IMR-90 (cell line): ENCODE measurements at regions not wholly inside any gene's neighbourhood (a gene's known extent, or its start where the extent isn't known, plus 50 kb on each side); places are given as distances from the start of the nearest gene placed in this dataset.
A peak's percentile ranks its signal among the peaks of the same experiment; 100 is the strongest.

Source experiments
- ATAC-seq: fragments of 200-7000 bp; cut with Tn5 transposase; 2 replicates; pipeline ENCODE4 v1.9.1; 2020; ENCODE audit warnings: low read depth, mild to moderate bottlenecking, moderate library complexity
- BruUV-seq: library from RNA; stranded (reverse); fragments of 400-500 nt; replicated peaks from 2 replicates; lab custom pipeline; 2021; lab: Mats Ljungman, UMichigan
- CTCF ChIA-PET: fragments of 300-600 bp; formaldehyde crosslinking; extraction: SDS; loops from one replicate; lab custom pipeline; 2021; ENCODE audit warnings: antibody characterized with exemption; lab: Yijun Ruan, JAX
- POLR2A ChIA-PET: fragments of 300-600 bp; sonication (Branson Sonifier 250); formaldehyde crosslinking; loops from one replicate; lab custom pipeline; 2022; ENCODE audit warnings: antibody characterized with exemption; ENCODE audit not compliant: unreplicated experiment; lab: Charles Lee
- DNase-seq: peaks from one replicate; pipeline ENCODE4 v3.0.0; 2013
- H2AFZ ChIP-seq: replicated peaks from 2 replicates; pipeline ENCODE3; 2013; ENCODE audit warnings: low read length, mild to moderate bottlenecking; ENCODE audit not compliant: poor library complexity
- H2AK5ac ChIP-seq: 2 replicates; pipeline ENCODE4 v1.6.1; 2013; ENCODE audit warnings: low read depth, low read length, inconsistent platforms
- H2AK9ac ChIP-seq: replicated peaks from 2 replicates; pipeline ENCODE3; 2013; ENCODE audit warnings: mild to moderate bottlenecking, low read depth, low read length, moderate library complexity; ENCODE audit not compliant: poor library complexity
- H2BK120ac ChIP-seq: 2 replicates; pipeline ENCODE4 v1.6.1; 2013; ENCODE audit warnings: low read depth, low read length, inconsistent platforms
- H2BK15ac ChIP-seq: 3 replicates; pipeline ENCODE4 v1.6.1; 2013; ENCODE audit warnings: low read depth, low read length, inconsistent platforms
- H2BK20ac ChIP-seq: 2 replicates; pipeline ENCODE4 v1.6.1; 2013; ENCODE audit warnings: low read depth, mild to moderate bottlenecking, inconsistent platforms, low read length, moderate library complexity
- H2BK5ac ChIP-seq: 2 replicates; pipeline ENCODE4 v1.6.1; 2013; ENCODE audit warnings: mild to moderate bottlenecking, low read depth, low read length, inconsistent platforms; ENCODE audit not compliant: poor library complexity, severe bottlenecking
- H3K14ac ChIP-seq: replicated peaks from 2 replicates; pipeline ENCODE4 v1.6.1; 2013; ENCODE audit warnings: low read depth, low read length, inconsistent platforms
- H3K18ac ChIP-seq: 2 replicates; pipeline ENCODE4 v1.6.1; 2013; ENCODE audit warnings: low read depth, low read length, control low read depth
- H3K23ac ChIP-seq: 2 replicates; pipeline ENCODE4 v1.6.1; 2013; ENCODE audit warnings: low read depth, low read length, inconsistent platforms
- H3K27ac ChIP-seq: 2 replicates; pipeline ENCODE4 v1.5.1; 2013; ENCODE audit warnings: mild to moderate bottlenecking, control low read depth, low read length; ENCODE audit not compliant: insufficient read depth
- H3K27me3 ChIP-seq: 2 replicates; pipeline ENCODE4 v1.6.1; 2013; ENCODE audit warnings: low read length; ENCODE audit not compliant: control insufficient read depth, insufficient read depth
- H3K36me3 ChIP-seq: 2 replicates; pipeline ENCODE4 v1.6.1; 2013; ENCODE audit warnings: low read length, mixed read lengths; ENCODE audit not compliant: control insufficient read depth, insufficient read depth
- H3K4ac ChIP-seq: 2 replicates; pipeline ENCODE4 v1.6.1; 2013; ENCODE audit warnings: low read depth, low read length, inconsistent platforms
- H3K4me1 ChIP-seq: 2 replicates; pipeline ENCODE4 v1.6.1; 2013; ENCODE audit warnings: low read length, mixed read lengths; ENCODE audit not compliant: control insufficient read depth, insufficient read depth
- H3K4me2 ChIP-seq: 2 replicates; pipeline ENCODE4 v1.6.1; 2013; ENCODE audit warnings: low read depth, mild to moderate bottlenecking, control low read depth, low read length, moderate library complexity
- H3K4me3 ChIP-seq: 2 replicates; pipeline ENCODE4 v1.5.1; 2013; ENCODE audit warnings: low read depth, mild to moderate bottlenecking, control low read depth, low read length, moderate library complexity; ENCODE audit not compliant: insufficient read depth
- H3K56ac ChIP-seq: 2 replicates; pipeline ENCODE4 v1.6.1; 2013; ENCODE audit warnings: low read length, inconsistent platforms; ENCODE audit not compliant: insufficient read depth; ENCODE audit errors: extremely low read depth
- H3K79me1 ChIP-seq, 2 experiments: 2 replicates each; pipeline ENCODE4 v1.6.1; 2013; ENCODE audit warnings: low read length in 2 of 2, inconsistent platforms in 1 of 2, low read depth in 1 of 2
- H3K9ac ChIP-seq: 2 replicates; pipeline ENCODE4 v1.6.1; 2013; ENCODE audit warnings: low read depth, low read length, control low read depth
- H3K9me1 ChIP-seq: 2 replicates; pipeline ENCODE4 v1.6.1; 2013; ENCODE audit warnings: low read length, inconsistent platforms; ENCODE audit not compliant: insufficient read depth
- H3K9me3 ChIP-seq: 2 replicates; pipeline ENCODE4 v1.6.1; 2013; ENCODE audit warnings: low read length; ENCODE audit not compliant: control insufficient read depth, insufficient read depth
- H4K20me1 ChIP-seq: 2 replicates; pipeline ENCODE4 v1.6.1; 2013; ENCODE audit warnings: low read length, inconsistent platforms; ENCODE audit not compliant: insufficient read depth
- H4K5ac ChIP-seq: 2 replicates; pipeline ENCODE4 v1.6.1; 2013; ENCODE audit warnings: mild to moderate bottlenecking, low read depth, low read length, control low read depth
- H4K8ac ChIP-seq, 2 experiments: 2 replicates each; pipeline ENCODE4 v1.6.1; 2013; ENCODE audit warnings: low read depth in 2 of 2, low read length in 2 of 2, control low read depth in 1 of 2, inconsistent platforms in 1 of 2
- H4K91ac ChIP-seq: 2 replicates; pipeline ENCODE4 v1.6.1; 2013; ENCODE audit warnings: low read depth, low read length, inconsistent platforms; ENCODE audit not compliant: insufficient read depth
- CEBPB ChIP-seq: IDR thresholded peaks from 2 replicates; pipeline ENCODE4 v1.6.1; 2012; ENCODE audit warnings: low read depth, low read length, improper control_type of control experiment
- CHD1 ChIP-seq: IDR thresholded peaks from 2 replicates; pipeline ENCODE4 v1.6.1; 2012; ENCODE audit warnings: low read depth, low read length, improper control_type of control experiment
- CTCF ChIP-seq: conservative IDR thresholded peaks from 2 replicates; pipeline ENCODE4 v1.5.1; 2012; ENCODE audit warnings: mild to moderate bottlenecking, low read depth, low read length, improper control_type of control experiment
- ELK1 ChIP-seq: fragments of 150-350 bp; IDR thresholded peaks from 2 replicates; pipeline ENCODE4 v1.6.1; 2016; ENCODE audit warnings: low read depth, mild to moderate bottlenecking, low read length, moderate library complexity, borderline replicate concordance
- FOS ChIP-seq: fragments of 150-350 bp; IDR thresholded peaks from 2 replicates; pipeline ENCODE4 v1.6.1; 2016; ENCODE audit warnings: low read depth, low read length
- MAFK ChIP-seq: IDR thresholded peaks from 2 replicates; pipeline ENCODE4 v1.6.1; 2012; ENCODE audit warnings: low read depth, low read length, improper control_type of control experiment
- MAZ ChIP-seq: IDR thresholded peaks from 2 replicates; pipeline ENCODE4 v1.6.1; 2012; ENCODE audit warnings: low read depth, mild to moderate bottlenecking, low read length, improper control_type of control experiment, moderate library complexity, borderline replicate concordance
- MXI1 ChIP-seq: IDR thresholded peaks from 2 replicates; pipeline ENCODE4 v1.6.1; 2012; ENCODE audit warnings: low read depth, mild to moderate bottlenecking, low read length, moderate library complexity, borderline replicate concordance
- POLR2A ChIP-seq: IDR thresholded peaks from 2 replicates; pipeline ENCODE4 v1.6.1; 2012; ENCODE audit warnings: mild to moderate bottlenecking, low read depth, low read length
- RCOR1 ChIP-seq: IDR thresholded peaks from 2 replicates; pipeline ENCODE4 v1.6.1; 2012; ENCODE audit warnings: mild to moderate bottlenecking, low read length, improper control_type of control experiment; ENCODE audit not compliant: insufficient replicate concordance
- RFX5 ChIP-seq: IDR thresholded peaks from 2 replicates; pipeline ENCODE4 v1.8.0; 2012; ENCODE audit warnings: low read depth, mild to moderate bottlenecking, low read length, moderate library complexity
- SMC3 ChIP-seq: fragments of 150-350 bp; IDR thresholded peaks from 2 replicates; pipeline ENCODE4 v1.6.1; 2016; ENCODE audit warnings: low read depth, mild to moderate bottlenecking, antibody characterized with exemption, low read length, moderate library complexity
- USF2 ChIP-seq: fragments of 150-350 bp; IDR thresholded peaks from 2 replicates; pipeline ENCODE4 v1.6.1; 2017; ENCODE audit warnings: mild to moderate bottlenecking, antibody characterized with exemption, low read length, low read depth
- WGBS, 2 experiments: methylation state at CpG; one replicate each; pipeline versions ENCODE4 v1.1.5 to v1.1.7; 2013; ENCODE audit warnings: missing lambda C conversion rate in 2 of 2; ENCODE audit not compliant: insufficient read length in 1 of 2; ENCODE audit errors: extremely low coverage in 2 of 2; 5-methylcytosine and 5-hydroxymethylcytosine counted together
- dilution Hi-C: fragments of 300-500 bp; cut with HindIII; formaldehyde crosslinking; loops from one replicate; pipeline ENCODE4 v1.14.3; 2018; ENCODE audit warnings: low sequenced_read_pairs; ENCODE audit not compliant: unreplicated experiment
- in situ Hi-C: fragments of 300-500 bp; cut with MboI; formaldehyde crosslinking; loops from 3 replicates; pipeline ENCODE4 v1.14.3; 2019; ENCODE audit warnings: low sequenced_read_pairs, inconsistent platforms, mixed read lengths
- intact Hi-C: fragments of 100-400 bp; cut with micrococcal nuclease; formaldehyde crosslinking; loops from 2 replicates; pipeline ENCODE4 v1.10.0; 2022

- Histone ChIP-seq H2AK5ac (no peak overlapping the region), H2BK5ac (no peak overlapping the region), H3K14ac (no peak overlapping the region), H2AK9ac (peak overlapping the region; percentile 66), H3K9ac (no peak overlapping the region), H2BK15ac (no peak overlapping the region), H3K36me3 (no peaks in the 10 kb centered on the region), H3K4me2 (no peak overlapping the region), H3K27me3 (no peaks in the 10 kb centered on the region), H2BK20ac (no peak overlapping the region), H3K9me3 (no peaks in the 10 kb centered on the region), H2AFZ (peak overlapping the region; percentile 84), H3K4me3 (no peak overlapping the region), H3K9me1 (peaks cover 5% of the 10 kb centered on the region; the same call in 1 of the 2 replicates), H3K56ac (no peak overlapping the region), H4K5ac (no peak overlapping the region), H3K4ac (no peak overlapping the region), H3K23ac (no peak overlapping the region), H3K79me1 (no peaks in the 10 kb centered on the region), H3K4me1 (peaks cover 8% of the 10 kb centered on the region), H4K8ac (no peak overlapping the region), H3K27ac (no peak overlapping the region), H4K91ac (no peak overlapping the region), H2BK120ac (no peak overlapping the region), H4K20me1 (no peaks in the 10 kb centered on the region), H3K18ac (no peak overlapping the region)
- in situ Hi-C loops (no loop called here), intact Hi-C loops (no loop called here), dilution Hi-C loops (no loop called here)
- POLR2A ChIA-PET, result no interaction called here
- ATAC-seq (no peak), DNase-seq (no peak)
- no peak for TF ChIP-seq ELK1
- TF ChIP-seq RFX5, result no peak
- TF ChIP-seq MXI1, result no peak
- no peak for TF ChIP-seq MAFK
- no peak for TF ChIP-seq CEBPB
- TF ChIP-seq POLR2A, result no peak
- TF ChIP-seq CHD1, result no peak
- no peak for TF ChIP-seq SMC3
- TF ChIP-seq MAZ, result no peak
- TF ChIP-seq RCOR1, result no peak
- TF ChIP-seq FOS, result no peak
- TF ChIP-seq USF2, result no peak
- TF ChIP-seq CTCF, result no peak
- BruUV-seq, result no TSS peak
- CTCF ChIA-PET, result no interaction called here
- WGBS, 2 experiments, result 56% methylated on average over 6 of the region's 11 CpGs; no CpG with 5 or more reads in 1 of the 2 experiments
Observed at GRCh38 chr10:35265435-35265834, 70.9 kb upstream of the CCNY start.
